SK-N-SH (cell line): ENCODE measurements at regions not wholly inside any gene's neighbourhood (a gene's known extent, or its start where the extent isn't known, plus 50 kb on each side); places are given as distances from the start of the nearest gene placed in this dataset.

Experiments used
- CTCF ChIA-PET: fragments of 300-600, 350-600 bp; formaldehyde crosslinking; extraction: SDS; loops from one replicate; lab custom pipeline; 2021; lab: Yijun Ruan, JAX
- POLR2A ChIA-PET: fragments of 350-600 bp; sonication (Branson Sonifier 250); formaldehyde crosslinking; extraction: SDS; loops from one replicate; lab custom pipeline; 2020; ENCODE audit warnings: antibody characterized with exemption, inconsistent platforms; lab: Yijun Ruan, JAX
- DNase-seq: peaks from one replicate; pipeline ENCODE4 v3.0.0; 2012
- H2AFZ ChIP-seq: fragments of 200-600 bp; sonication (generic); 2 replicates; pipeline ENCODE4 v1.8.1; 2016; ENCODE audit warnings: antibody characterized with exemption, mild to moderate bottlenecking, low read depth
- H3F3A ChIP-seq: fragments of 200-600 bp; sonication (generic); replicated peaks from 2 replicates; pipeline ENCODE3; 2016; ENCODE audit warnings: antibody characterized with exemption, mild to moderate bottlenecking; ENCODE audit not compliant: insufficient read depth
- H3K27ac ChIP-seq, 2 experiments: fragments of 200-500 bp in 1 of 2; fragments of 200-600 bp in 1 of 2; sonication (Bioruptor generic) in 1 of 2; sonication (generic), shearing (Covaris generic) in 1 of 2; 2 replicates each; pipeline versions ENCODE4 v1.5.1 to v1.6.1; 2014 to 2016; ENCODE audit warnings: low read depth in 2 of 2, inconsistent platforms in 1 of 2, low read length in 1 of 2, mild to moderate bottlenecking in 1 of 2, mixed read lengths in 1 of 2
- H3K27me3 ChIP-seq: fragments of 200-600 bp; sonication (generic), shearing (Covaris generic); 2 replicates; pipeline ENCODE4 v1.6.1; 2016; ENCODE audit warnings: mixed run types; ENCODE audit not compliant: insufficient read depth
- H3K36me3 ChIP-seq, 2 experiments: fragments of 200-500 bp in 1 of 2; fragments of 200-600 bp in 1 of 2; sonication (Bioruptor generic) in 1 of 2; sonication (generic) in 1 of 2; replicated peaks in 1 of 2; 2 replicates each; pipeline versions ENCODE3 to v1.5.1; 2014 to 2016; ENCODE audit warnings: low read length in 1 of 2, mild to moderate bottlenecking in 1 of 2; ENCODE audit not compliant: insufficient read depth in 2 of 2, control insufficient read depth in 1 of 2
- H3K4me1 ChIP-seq, 2 experiments: fragments of 200-500 bp in 1 of 2; fragments of 200-600 bp in 1 of 2; sonication (Bioruptor generic) in 1 of 2; sonication (generic), shearing (Covaris generic) in 1 of 2; 2 replicates each; pipeline versions ENCODE4 v1.5.1 to v1.6.1; 2014 to 2016; ENCODE audit warnings: low read depth in 1 of 2, low read length in 1 of 2, mixed run types in 1 of 2; ENCODE audit not compliant: insufficient read depth in 2 of 2, control insufficient read depth in 1 of 2
- H3K4me2 ChIP-seq: fragments of 200-600 bp; sonication (generic), shearing (Covaris generic); 2 replicates; pipeline ENCODE4 v1.6.1; 2017; ENCODE audit warnings: mixed run types
- H3K4me3 ChIP-seq, 2 experiments: fragments of 200-500 bp in 1 of 2; fragments of 200-600 bp in 1 of 2; sonication (Bioruptor generic) in 1 of 2; sonication (generic), shearing (Covaris generic) in 1 of 2; 2 replicates each; pipeline versions ENCODE4 v1.5.1 to v1.8.1; 2014 to 2016; ENCODE audit warnings: low read depth in 2 of 2, inconsistent platforms in 1 of 2, low read length in 1 of 2, mild to moderate bottlenecking in 1 of 2, mixed read lengths in 1 of 2, moderate library complexity in 1 of 2
- H3K79me2 ChIP-seq: fragments of 200-600 bp; sonication (generic); 2 replicates; pipeline ENCODE4 v1.8.1; 2017; ENCODE audit warnings: mild to moderate bottlenecking; ENCODE audit not compliant: insufficient read depth
- H3K9ac ChIP-seq: fragments of 200-600 bp; sonication (generic); 2 replicates; pipeline ENCODE4 v1.6.1; 2017; ENCODE audit warnings: mixed run types
- H3K9me2 ChIP-seq: fragments of 200-600 bp; sonication (generic); 2 replicates; pipeline ENCODE4 v1.6.1; 2017; ENCODE audit warnings: mixed run types
- H3K9me3 ChIP-seq: fragments of 200-600 bp; sonication (generic); 2 replicates; pipeline ENCODE4 v1.6.1; 2017; ENCODE audit warnings: mixed run types, mild to moderate bottlenecking, moderate library complexity
- H4K20me1 ChIP-seq: fragments of 200-600 bp; sonication (generic); 2 replicates; pipeline ENCODE4 v1.6.1; 2017; ENCODE audit warnings: mild to moderate bottlenecking, mixed run types; ENCODE audit not compliant: insufficient read depth
- EZH2phosphoT487 ChIP-seq: fragments of 200-600 bp; sonication (generic); IDR thresholded peaks from 2 replicates; pipeline ENCODE4 v1.6.1; 2017; ENCODE audit warnings: low read depth, mixed run types, mild to moderate bottlenecking, antibody characterized with exemption, moderate library complexity, borderline replicate concordance
- GABPA ChIP-seq: IDR thresholded peaks from 2 replicates; pipeline ENCODE4 v1.4.0; 2012; ENCODE audit warnings: low read depth, mild to moderate bottlenecking
- MEF2A ChIP-seq: IDR thresholded peaks from 2 replicates; pipeline ENCODE4 v1.4.0; 2012; ENCODE audit warnings: low read depth, borderline replicate concordance
- NRF1 ChIP-seq: IDR thresholded peaks from 2 replicates; pipeline ENCODE4 v1.6.1; 2012; ENCODE audit warnings: low read depth, mild to moderate bottlenecking, low read length
- RAD21 ChIP-seq: IDR thresholded peaks from 2 replicates; pipeline ENCODE4 v1.6.1; 2012; ENCODE audit warnings: mild to moderate bottlenecking, low read length
- RXRA ChIP-seq: IDR thresholded peaks from 2 replicates; pipeline ENCODE4 v1.4.0; 2012; ENCODE audit warnings: low read depth, mild to moderate bottlenecking, borderline replicate concordance
- SIN3A ChIP-seq: IDR thresholded peaks from 2 replicates; pipeline ENCODE4 v1.6.1; 2012; ENCODE audit warnings: low read depth, mild to moderate bottlenecking, low read length, moderate library complexity, borderline replicate concordance
- TAF1 ChIP-seq: IDR thresholded peaks from 2 replicates; pipeline ENCODE4 v1.6.1; 2012; ENCODE audit warnings: low read depth, mild to moderate bottlenecking, low read length, moderate library complexity, borderline replicate concordance
- USF1 ChIP-seq: IDR thresholded peaks from 2 replicates; pipeline ENCODE4 v1.4.0; 2012; ENCODE audit warnings: low read depth, borderline replicate concordance
- YY1 ChIP-seq: IDR thresholded peaks from 2 replicates; pipeline ENCODE4 v1.4.0; 2012; ENCODE audit warnings: low read depth, mild to moderate bottlenecking
- WGBS: methylation state at CpG from one replicate; pipeline ENCODE4 v1.1.6; 2017; ENCODE audit warnings: low lambda C conversion rate; 5-methylcytosine and 5-hydroxymethylcytosine counted together
- TF ChIP-seq, protein P1 (sequence below): IDR thresholded peaks from 2 replicates; pipeline ENCODE4 v1.6.1; 2012; ENCODE audit warnings: mild to moderate bottlenecking, low read depth, low read length, moderate library complexity

- no peaks in the 10 kb centered on the region for H3K9me3 ChIP-seq
- H3K79me2 ChIP-seq = no peaks in the 10 kb centered on the region
- POLR2A ChIA-PET = no interaction called here
- no peaks in the 10 kb centered on the region for H3K36me3 ChIP-seq
- no peak overlapping the region for H3K27ac ChIP-seq
- no peak overlapping the region for H3K4me2 ChIP-seq
- H3K4me3 ChIP-seq = no peak overlapping the region
- CTCF ChIA-PET = interaction anchor here (1.7 to 1.9 kb wide), 2 partner anchors 17 to 292 kb away, joined by 3 to 5 read pairs; no protein-coding TSS in a partner anchor
- no peak for TF ChIP-seq TAF1
- no peak for TF ChIP-seq NRF1
- no peak for TF ChIP-seq USF1
- H4K20me1 ChIP-seq = no peaks in the 10 kb centered on the region
- H2AFZ ChIP-seq = no peak overlapping the region
- H3K9me2 ChIP-seq = no peaks in the 10 kb centered on the region
- no peaks in the 10 kb centered on the region for H3K27me3 ChIP-seq
- H3K4me1 ChIP-seq = no peaks in the 10 kb centered on the region
- DNase-seq = no peak
- H3K9ac ChIP-seq = no peak overlapping the region
- WGBS = 15% methylated on average over 1 of the region's 1 CpG
- no peaks in the 10 kb centered on the region for H3F3A ChIP-seq
Measured at GRCh38 chr2:176856683-176857082, 355.9 kb upstream of the HNRNPA3 start.

GRCh38 chr2:176865336-176865735, 347.3 kb upstream of the HNRNPA3 start:
- TF ChIP-seq YY1 (no peak), GABPA (no peak), RXRA (no peak), MEF2A (no peak), EZH2phosphoT487 (no peak), SIN3A (no peak), RAD21 (no peak)
- TF ChIP-seq, protein P1, sequence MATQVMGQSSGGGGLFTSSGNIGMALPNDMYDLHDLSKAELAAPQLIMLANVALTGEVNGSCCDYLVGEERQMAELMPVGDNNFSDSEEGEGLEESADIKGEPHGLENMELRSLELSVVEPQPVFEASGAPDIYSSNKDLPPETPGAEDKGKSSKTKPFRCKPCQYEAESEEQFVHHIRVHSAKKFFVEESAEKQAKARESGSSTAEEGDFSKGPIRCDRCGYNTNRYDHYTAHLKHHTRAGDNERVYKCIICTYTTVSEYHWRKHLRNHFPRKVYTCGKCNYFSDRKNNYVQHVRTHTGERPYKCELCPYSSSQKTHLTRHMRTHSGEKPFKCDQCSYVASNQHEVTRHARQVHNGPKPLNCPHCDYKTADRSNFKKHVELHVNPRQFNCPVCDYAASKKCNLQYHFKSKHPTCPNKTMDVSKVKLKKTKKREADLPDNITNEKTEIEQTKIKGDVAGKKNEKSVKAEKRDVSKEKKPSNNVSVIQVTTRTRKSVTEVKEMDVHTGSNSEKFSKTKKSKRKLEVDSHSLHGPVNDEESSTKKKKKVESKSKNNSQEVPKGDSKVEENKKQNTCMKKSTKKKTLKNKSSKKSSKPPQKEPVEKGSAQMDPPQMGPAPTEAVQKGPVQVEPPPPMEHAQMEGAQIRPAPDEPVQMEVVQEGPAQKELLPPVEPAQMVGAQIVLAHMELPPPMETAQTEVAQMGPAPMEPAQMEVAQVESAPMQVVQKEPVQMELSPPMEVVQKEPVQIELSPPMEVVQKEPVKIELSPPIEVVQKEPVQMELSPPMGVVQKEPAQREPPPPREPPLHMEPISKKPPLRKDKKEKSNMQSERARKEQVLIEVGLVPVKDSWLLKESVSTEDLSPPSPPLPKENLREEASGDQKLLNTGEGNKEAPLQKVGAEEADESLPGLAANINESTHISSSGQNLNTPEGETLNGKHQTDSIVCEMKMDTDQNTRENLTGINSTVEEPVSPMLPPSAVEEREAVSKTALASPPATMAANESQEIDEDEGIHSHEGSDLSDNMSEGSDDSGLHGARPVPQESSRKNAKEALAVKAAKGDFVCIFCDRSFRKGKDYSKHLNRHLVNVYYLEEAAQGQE = no peak
- TF ChIP-seq, all 33 proteins: peak for 0
- no peak for DNase-seq
- ChIA-PET CTCF (no interaction called here), POLR2A (no interaction called here)
- H4K20me1 ChIP-seq = no peaks in the 10 kb centered on the region
- no peaks in the 10 kb centered on the region for H3K9me3 ChIP-seq
- no peak overlapping the region for H3K4me2 ChIP-seq
- no peaks in the 10 kb centered on the region for H3K4me1 ChIP-seq
- no peaks in the 10 kb centered on the region for H3K79me2 ChIP-seq
- H3K9me2 ChIP-seq = no peaks in the 10 kb centered on the region
- no peaks in the 10 kb centered on the region for H3F3A ChIP-seq
- 18% methylated on average over 2 of the region's 2 CpGs for WGBS
- H3K27ac ChIP-seq = no peak overlapping the region
- no peak overlapping the region for H2AFZ ChIP-seq
- H3K9ac ChIP-seq = no peak overlapping the region
- H3K27me3 ChIP-seq = no peaks in the 10 kb centered on the region
- H3K36me3 ChIP-seq = no peaks in the 10 kb centered on the region
- no peak overlapping the region for H3K4me3 ChIP-seq
